Breast epithelium (tissue), 4 donors: ENCODE measurements at regions not wholly inside any gene's neighbourhood (a gene's known extent, or its start where the extent isn't known, plus 50 kb on each side); places are given as distances from the start of the nearest gene placed in this dataset.

ENCODE experiments used
- DNase-seq, 2 donors: peaks; one replicate each; pipeline ENCODE4 v3.0.0-alpha.2; 2019; ENCODE audit warnings: low spot score in 2 of 2
- H3K27ac ChIP-seq, 2 donors: fragments of 200-600 bp; sonication (generic) in 1 of 2; one replicate each; pipeline ENCODE4 v1.5.1; 2016 to 2019; ENCODE audit warnings: mild to moderate bottlenecking in 1 of 2
- H3K27me3 ChIP-seq, 2 donors: fragments of 200-600 bp; sonication (generic) in 1 of 2; one replicate each; pipeline versions ENCODE4 v1.5.1 to v1.6.0; 2017 to 2019; ENCODE audit warnings: control low read depth in 1 of 2, mild to moderate bottlenecking in 1 of 2
- H3K36me3 ChIP-seq: fragments of 200-600 bp; one replicate; pipeline ENCODE4 v1.5.1; 2019
- H3K4me1 ChIP-seq, 2 donors: fragments of 200-600 bp; sonication (generic); one replicate each; pipeline ENCODE4 v1.5.1; 2016 to 2019; ENCODE audit warnings: control low read depth in 1 of 2
- H3K4me3 ChIP-seq, 3 donors: fragments of 200-600 bp; sonication (generic); 1 replicate in 2 of 3; 2 replicates in 1 of 3; pipeline ENCODE4 v1.5.1; 2016 to 2019; ENCODE audit warnings: mild to moderate bottlenecking in 3 of 3, moderate library complexity in 2 of 3
- H3K9me3 ChIP-seq, 2 donors: fragments of 200-600 bp; sonication (generic) in 1 of 2; one replicate each; pipeline ENCODE4 v1.5.1; 2016 to 2019; ENCODE audit warnings: control low read depth in 1 of 2
- CTCF ChIP-seq, 3 donors: fragments of 450-650 bp; IDR thresholded peaks; one replicate each; pipeline ENCODE4 v1.5.1; 2016 to 2017; ENCODE audit warnings: antibody characterized with exemption in 3 of 3, mild to moderate bottlenecking in 3 of 3, moderate library complexity in 3 of 3
- POLR2A ChIP-seq: fragments of 450-650 bp; IDR thresholded peaks from one replicate; pipeline ENCODE4 v1.6.1; 2016; ENCODE audit warnings: antibody characterized with exemption, mild to moderate bottlenecking, moderate library complexity
- POLR2AphosphoS5 ChIP-seq, 3 donors: sonication (generic); formaldehyde crosslinking; IDR thresholded peaks; one replicate each; pipeline ENCODE4 v1.6.1; 2017; ENCODE audit warnings: antibody characterized with exemption in 3 of 3
- intact Hi-C: fragments of 100-400 bp; cut with DNase I; formaldehyde crosslinking; loops from one replicate; pipeline ENCODE4 v1.15.1; 2023; ENCODE audit warnings: low total_unique reads

GRCh38 chr10:125515571-125515970 lies 167.4 kb downstream of the TEX36 start:
- H3K4me3 ChIP-seq, result no peak overlapping the region
- no peak for DNase-seq
- H3K4me1 ChIP-seq, result no peaks in the 10 kb centered on the region
- no peaks in the 10 kb centered on the region for H3K27me3 ChIP-seq
- H3K36me3 ChIP-seq, result no peaks in the 10 kb centered on the region
- TF ChIP-seq POLR2AphosphoS5 (IDR thresholded peaks at IDR 0.05) (no peak), CTCF (IDR thresholded peaks at IDR 0.05) (no peak), POLR2A (no peak)
- intact Hi-C loops, result no loop called here
- H3K9me3 ChIP-seq, result no peaks in the 10 kb centered on the region
- H3K27ac ChIP-seq, result no peak overlapping the region

GRCh38 chr10:125514206-125515162 lies 168.5 kb downstream of the TEX36 start:
- Histone ChIP-seq H3K4me3 (no peak overlapping the region), H3K36me3 (no peaks in the 10 kb centered on the region), H3K27ac (no peak overlapping the region), H3K9me3 (no peaks in the 10 kb centered on the region), H3K27me3 (no peaks in the 10 kb centered on the region), H3K4me1 (no peaks in the 10 kb centered on the region)
- DNase-seq, result no peak
- no peak for TF ChIP-seq POLR2A
- TF ChIP-seq CTCF (IDR thresholded peaks at IDR 0.05), result no peak
- TF ChIP-seq POLR2AphosphoS5 (IDR thresholded peaks at IDR 0.05), result no peak
- intact Hi-C loops, result loop anchor here (5.0 kb wide), 1 partner anchor 872 kb away; no protein-coding TSS in a partner anchor

GRCh38 chr10:125513429-125514182 lies 169.4 kb downstream of the TEX36 start:
- H3K27ac ChIP-seq, result no peak overlapping the region
- H3K9me3 ChIP-seq, result no peaks in the 10 kb centered on the region
- intact Hi-C loops, result loop anchor here (5.0 kb wide), 1 partner anchor 871 kb away; no protein-coding TSS in a partner anchor

GRCh38 chr10:125510998-125511397 lies 172.0 kb downstream of the TEX36 start:
- Histone ChIP-seq H3K27me3 (no peaks in the 10 kb centered on the region), H3K27ac (no peak overlapping the region), H3K4me1 (no peaks in the 10 kb centered on the region), H3K36me3 (no peaks in the 10 kb centered on the region), H3K9me3 (no peaks in the 10 kb centered on the region), H3K4me3 (no peak overlapping the region)
- DNase-seq, result no peak
- TF ChIP-seq CTCF (IDR thresholded peaks at IDR 0.05) (no peak), POLR2A (no peak), POLR2AphosphoS5 (IDR thresholded peaks at IDR 0.05) (no peak)
- intact Hi-C loops, result loop anchor here (5.0 kb wide), 1 partner anchor 869 kb away; no protein-coding TSS in a partner anchor

More at GRCh38 chr10:125513429-125514182, 169.4 kb downstream of the TEX36 start:
- H3K27me3 ChIP-seq, result no peaks in the 10 kb centered on the region
- no peaks in the 10 kb centered on the region for H3K36me3 ChIP-seq
- no peak overlapping the region for H3K4me3 ChIP-seq
- no peak for DNase-seq
- H3K4me1 ChIP-seq, result no peaks in the 10 kb centered on the region
- TF ChIP-seq CTCF (IDR thresholded peaks at IDR 0.05) (no peak), POLR2A (no peak), POLR2AphosphoS5 (IDR thresholded peaks at IDR 0.05) (no peak)

- no peaks in the 10 kb centered on the region for H3K36me3 ChIP-seq
- intact Hi-C loops, result no loop called here
These were observed 177.3 kb downstream of the TEX36 start for GRCh38 chr10:125505648-125506047.

More at GRCh38 chr10:125505648-125506047, 177.3 kb downstream of the TEX36 start:
- no peaks in the 10 kb centered on the region for H3K9me3 ChIP-seq
- TF ChIP-seq POLR2A (no peak), POLR2AphosphoS5 (IDR thresholded peaks at IDR 0.05) (no peak), CTCF (IDR thresholded peaks at IDR 0.05) (no peak)
- H3K4me3 ChIP-seq, result no peak overlapping the region
- no peaks in the 10 kb centered on the region for H3K4me1 ChIP-seq
- no peaks in the 10 kb centered on the region for H3K27me3 ChIP-seq
- DNase-seq, result no peak
- H3K27ac ChIP-seq, result no peak overlapping the region
